ENCODE measurements at regions not wholly inside any gene's neighbourhood (a gene's known extent, or its start where the extent isn't known, plus 50 kb on each side); places are given as distances from the start of the nearest gene placed in this dataset.

GRCh38 chr17:5826384-5826783, 242.1 kb upstream of the NLRP1 start:
- Histone ChIP-seq H3K27ac (ENCODE audit: low read depth, low read length) (no peak overlapping the region), H3K36me3 (ENCODE audit: control insufficient read depth, low read length) (no peaks in the 10 kb centered on the region), H3K4me2 (ENCODE audit: low read length) (no peak overlapping the region), H3K4me1 (ENCODE audit: control insufficient read depth, low read length) (no peaks in the 10 kb centered on the region), H3K27me3 (ENCODE audit: control insufficient read depth, low read length) (peaks cover 4% of the 10 kb centered on the region; the same call in 1 of the 2 replicates), H3K79me2 (ENCODE audit: control insufficient read depth, low read length) (no peaks in the 10 kb centered on the region), H3K4me3 (ENCODE audit: low read length) (no peak overlapping the region), H4K20me1 (ENCODE audit: control insufficient read depth, insufficient read depth, low read depth, low read length) (no peaks in the 10 kb centered on the region), H3K9me3 (ENCODE audit: control insufficient read depth, insufficient read depth, low read length) (no peaks in the 10 kb centered on the region), H3F3A (ENCODE audit: control insufficient read depth, insufficient read depth) (0 out of 2 replicates have a peak, but pooled peaks cover 2% of the 10 kb centered on the region), H3K9me2 (replicated peaks; ENCODE audit: control insufficient read depth, low read length) (no peaks in the 10 kb centered on the region)
- TF ChIP-seq EZH2phosphoT487 (IDR thresholded peaks at IDR 0.05; ENCODE audit: borderline replicate concordance, low read length) (no peak), CTCF (IDR thresholded peaks at IDR 0.05; ENCODE audit: low read depth, low read length, poor library complexity, severe bottlenecking) (no peak)

GRCh38 chr17:5830921-5831320, 239.3 kb upstream of the WSCD1 start:
- H3K4me1 ChIP-seq (ENCODE audit: control insufficient read depth, low read length), result peaks cover 25% of the 10 kb centered on the region

GRCh38 chr17:5832886-5833285, 237.3 kb upstream of the WSCD1 start:
- no peak overlapping the region for H3K27ac ChIP-seq (ENCODE audit: low read depth, low read length)
- H3K4me1 ChIP-seq (ENCODE audit: control insufficient read depth, low read length), result peaks cover 25% of the 10 kb centered on the region

More at GRCh38 chr17:5830921-5831320, 239.3 kb upstream of the WSCD1 start:
- Histone ChIP-seq H3K4me2 (ENCODE audit: low read length) (no peak overlapping the region), H3K27ac (ENCODE audit: low read depth, low read length) (no peak overlapping the region), H3K79me2 (ENCODE audit: control insufficient read depth, low read length) (no peaks in the 10 kb centered on the region), H3K27me3 (ENCODE audit: control insufficient read depth, low read length) (peaks cover 4% of the 10 kb centered on the region; the same call in 1 of the 2 replicates), H3F3A (ENCODE audit: control insufficient read depth, insufficient read depth) (0 out of 2 replicates have a peak, but pooled peaks cover 2% of the 10 kb centered on the region), H3K4me3 (ENCODE audit: low read length) (no peak overlapping the region), H4K20me1 (ENCODE audit: control insufficient read depth, insufficient read depth, low read depth, low read length) (no peaks in the 10 kb centered on the region), H3K9me3 (ENCODE audit: control insufficient read depth, insufficient read depth, low read length) (no peaks in the 10 kb centered on the region), H3K36me3 (ENCODE audit: control insufficient read depth, low read length) (no peaks in the 10 kb centered on the region), H3K9me2 (replicated peaks; ENCODE audit: control insufficient read depth, low read length) (no peaks in the 10 kb centered on the region)
- TF ChIP-seq CTCF (IDR thresholded peaks at IDR 0.05; ENCODE audit: low read depth, low read length, poor library complexity, severe bottlenecking) (no peak), EZH2phosphoT487 (IDR thresholded peaks at IDR 0.05; ENCODE audit: borderline replicate concordance, low read length) (no peak)

More at GRCh38 chr17:5832886-5833285, 237.3 kb upstream of the WSCD1 start:
- no peaks in the 10 kb centered on the region for H4K20me1 ChIP-seq (ENCODE audit: control insufficient read depth, insufficient read depth, low read depth, low read length)
- no peaks in the 10 kb centered on the region for H3K79me2 ChIP-seq (ENCODE audit: control insufficient read depth, low read length)
- H3F3A ChIP-seq (ENCODE audit: control insufficient read depth, insufficient read depth), result 0 out of 2 replicates have a peak, but pooled peaks cover 2% of the 10 kb centered on the region
- TF ChIP-seq CTCF (IDR thresholded peaks at IDR 0.05; ENCODE audit: low read depth, low read length, poor library complexity, severe bottlenecking) (no peak), EZH2phosphoT487 (IDR thresholded peaks at IDR 0.05; ENCODE audit: borderline replicate concordance, low read length) (no peak)
- H3K27me3 ChIP-seq (ENCODE audit: control insufficient read depth, low read length), result no peaks in the 10 kb centered on the region
- H3K36me3 ChIP-seq (ENCODE audit: control insufficient read depth, low read length), result no peaks in the 10 kb centered on the region
- H3K9me2 ChIP-seq (replicated peaks; ENCODE audit: control insufficient read depth, low read length), result no peaks in the 10 kb centered on the region
- no peak overlapping the region for H3K4me3 ChIP-seq (ENCODE audit: low read length)
- no peaks in the 10 kb centered on the region for H3K9me3 ChIP-seq (ENCODE audit: control insufficient read depth, insufficient read depth, low read length)
- H3K4me2 ChIP-seq (ENCODE audit: low read length), result no peak overlapping the region; the same call in 1 of the 2 replicates
